ENCODE measurements at regions not wholly inside any gene's neighbourhood (a gene's known extent, or its start where the extent isn't known, plus 50 kb on each side); places are given as distances from the start of the nearest gene placed in this dataset.

DNA sequence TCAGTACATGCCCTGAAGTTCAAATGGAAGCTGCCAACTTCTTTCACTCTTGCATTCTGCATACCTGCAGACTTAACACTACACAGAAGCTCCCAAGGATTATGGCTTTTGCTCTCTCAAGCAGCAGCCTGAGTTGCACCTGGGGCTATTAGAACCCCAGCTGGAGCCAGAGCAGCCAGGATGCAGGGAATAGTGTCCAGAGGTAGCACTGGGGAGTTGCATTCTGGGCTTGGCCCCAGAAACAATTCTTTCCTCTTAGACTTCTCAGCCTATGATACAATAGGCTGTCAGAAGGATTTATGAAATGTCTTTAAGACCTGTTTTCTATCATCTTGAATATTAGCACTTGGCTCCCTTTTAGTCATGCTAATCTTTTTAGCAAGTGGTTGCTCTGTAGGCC lies 886.7 kb upstream of the GHITM start:
- Histone ChIP-seq H3K4me3 (ENCODE audit: low read depth, low read length) (no peak overlapping the region), H3K36me3 (no peaks in the 10 kb centered on the region), H3K4me1 (no peaks in the 10 kb centered on the region), H3K27me3 (no peaks in the 10 kb centered on the region), H3K9me3 (no peaks in the 10 kb centered on the region)
- TF ChIP-seq, protein P1, sequence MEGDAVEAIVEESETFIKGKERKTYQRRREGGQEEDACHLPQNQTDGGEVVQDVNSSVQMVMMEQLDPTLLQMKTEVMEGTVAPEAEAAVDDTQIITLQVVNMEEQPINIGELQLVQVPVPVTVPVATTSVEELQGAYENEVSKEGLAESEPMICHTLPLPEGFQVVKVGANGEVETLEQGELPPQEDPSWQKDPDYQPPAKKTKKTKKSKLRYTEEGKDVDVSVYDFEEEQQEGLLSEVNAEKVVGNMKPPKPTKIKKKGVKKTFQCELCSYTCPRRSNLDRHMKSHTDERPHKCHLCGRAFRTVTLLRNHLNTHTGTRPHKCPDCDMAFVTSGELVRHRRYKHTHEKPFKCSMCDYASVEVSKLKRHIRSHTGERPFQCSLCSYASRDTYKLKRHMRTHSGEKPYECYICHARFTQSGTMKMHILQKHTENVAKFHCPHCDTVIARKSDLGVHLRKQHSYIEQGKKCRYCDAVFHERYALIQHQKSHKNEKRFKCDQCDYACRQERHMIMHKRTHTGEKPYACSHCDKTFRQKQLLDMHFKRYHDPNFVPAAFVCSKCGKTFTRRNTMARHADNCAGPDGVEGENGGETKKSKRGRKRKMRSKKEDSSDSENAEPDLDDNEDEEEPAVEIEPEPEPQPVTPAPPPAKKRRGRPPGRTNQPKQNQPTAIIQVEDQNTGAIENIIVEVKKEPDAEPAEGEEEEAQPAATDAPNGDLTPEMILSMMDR (IDR thresholded peaks at IDR 0.05; ENCODE audit: low read depth, low read length), result no peak
- no peak for DNase-seq

- Histone ChIP-seq H3K36me3 (no peaks in the 10 kb centered on the region), H3K4me3 (ENCODE audit: low read depth, low read length) (no peak overlapping the region), H3K9me3 (no peaks in the 10 kb centered on the region), H3K27me3 (no peaks in the 10 kb centered on the region), H3K4me1 (no peaks in the 10 kb centered on the region)
- DNase-seq, result no peak
- TF ChIP-seq, protein P1 (IDR thresholded peaks at IDR 0.05; ENCODE audit: low read depth, low read length), result no peak
Observed at GRCh38 chr10:83253011-83253671, 886.2 kb upstream of the GHITM start.

- TF ChIP-seq, protein P1 (IDR thresholded peaks at IDR 0.05; ENCODE audit: low read depth, low read length), result no peak
- no peak for DNase-seq
- Histone ChIP-seq H3K4me1 (no peaks in the 10 kb centered on the region), H3K27me3 (no peaks in the 10 kb centered on the region), H3K36me3 (no peaks in the 10 kb centered on the region), H3K9me3 (no peaks in the 10 kb centered on the region), H3K4me3 (ENCODE audit: low read depth, low read length) (no peak overlapping the region)
Observed at GRCh38 chr10:83254698-83255097, 884.6 kb upstream of the GHITM start.

- Histone ChIP-seq H3K27me3 (no peaks in the 10 kb centered on the region), H3K36me3 (no peaks in the 10 kb centered on the region), H3K9me3 (no peaks in the 10 kb centered on the region), H3K4me1 (no peaks in the 10 kb centered on the region), H3K4me3 (ENCODE audit: low read depth, low read length) (no peak overlapping the region)
- TF ChIP-seq, protein P1 (IDR thresholded peaks at IDR 0.05; ENCODE audit: low read depth, low read length), result no peak
- no peak for DNase-seq
Observed at GRCh38 chr10:83262434-83262833, 876.9 kb upstream of the GHITM start.

GRCh38 chr10:83272666-83273434 lies 866.5 kb upstream of the GHITM start:
- no peak for DNase-seq
- H3K9me3 ChIP-seq, result no peaks in the 10 kb centered on the region
- TF ChIP-seq, protein P1 (IDR thresholded peaks at IDR 0.05; ENCODE audit: low read depth, low read length), result no peak
- H3K4me3 ChIP-seq (ENCODE audit: low read depth, low read length), result no peak overlapping the region
- H3K27me3 ChIP-seq, result no peaks in the 10 kb centered on the region
- H3K4me1 ChIP-seq, result no peaks in the 10 kb centered on the region
- H3K36me3 ChIP-seq, result no peaks in the 10 kb centered on the region

GRCh38 chr10:83274088-83274487 lies 865.2 kb upstream of the GHITM start:
- Histone ChIP-seq H3K36me3 (no peaks in the 10 kb centered on the region), H3K27me3 (no peaks in the 10 kb centered on the region), H3K4me1 (no peaks in the 10 kb centered on the region), H3K4me3 (ENCODE audit: low read depth, low read length) (no peak overlapping the region), H3K9me3 (no peaks in the 10 kb centered on the region)
- DNase-seq, result peak; percentile 26
- TF ChIP-seq, protein P1 (IDR thresholded peaks at IDR 0.05; ENCODE audit: low read depth, low read length), result no peak

All from BE2C (cell line).